ENCODE measurements at regions not wholly inside any gene's neighbourhood (a gene's known extent, or its start where the extent isn't known, plus 50 kb on each side); places are given as distances from the start of the nearest gene placed in this dataset.

DNA sequence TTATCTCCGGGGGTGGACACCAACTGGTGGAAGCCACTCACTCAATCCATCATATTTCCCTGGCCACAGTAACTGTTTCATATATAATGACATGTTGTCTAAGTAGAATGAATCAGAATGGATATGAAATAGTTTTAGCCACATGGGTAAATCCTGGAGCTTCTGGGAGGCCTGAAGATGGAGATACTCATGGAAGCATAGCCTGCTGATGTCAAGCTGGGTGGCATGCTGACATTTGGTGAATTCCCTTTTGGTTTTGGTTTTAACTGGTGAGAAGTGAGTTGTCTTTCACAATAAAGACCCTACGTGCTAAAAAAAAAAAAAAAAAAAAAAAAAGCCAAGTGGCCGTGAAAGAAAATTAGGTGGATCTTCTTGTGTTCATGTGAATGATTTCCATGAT is 105.3 kb upstream of the ITGA6 start:
- H3K36me3 ChIP-seq (replicated peaks in 1 of 2; ENCODE audit: control insufficient read depth in 2 of 2, insufficient read depth in 2 of 2, low read length in 2 of 2): no peaks in the 10 kb centered on the region
- no peak overlapping the region for H3K4me3 ChIP-seq (ENCODE audit: low read length in 2 of 2)
- no peak overlapping the region for H3K4me2 ChIP-seq (ENCODE audit: insufficient read depth, low read length, poor library complexity, severe bottlenecking)
- H4K91ac ChIP-seq (ENCODE audit: low read depth, low read length, poor library complexity): no peak overlapping the region
- no peak overlapping the region for H3K18ac ChIP-seq (ENCODE audit: low read length)
- no peak overlapping the region for H2AFZ ChIP-seq (ENCODE audit: low read length)
- H3K79me1 ChIP-seq (ENCODE audit: low read depth, low read length): no peaks in the 10 kb centered on the region
- H3K4me1 ChIP-seq (ENCODE audit: control insufficient read depth in 2 of 2, insufficient read depth in 1 of 2, low read depth in 1 of 2, low read length in 2 of 2): peaks cover 6 to 7% of the 10 kb centered on the region in 2 donors
- WGBS, 2 donors (ENCODE audit: extremely low coverage in 2 of 2, insufficient read length in 2 of 2, insufficient replicate concordance in 1 of 2): no CpG with 5 or more reads among the region's 3 CpGs
- H3K4ac ChIP-seq (ENCODE audit: low read length): no peak overlapping the region
- no peak for DNase-seq (ENCODE audit: low spot score)
- H3K9ac ChIP-seq (ENCODE audit: low read depth, low read length, poor library complexity): no peak overlapping the region
- H2BK12ac ChIP-seq (ENCODE audit: low read length): no peak overlapping the region
- no peak overlapping the region for H2BK120ac ChIP-seq (ENCODE audit: low read depth, low read length)
- H3K23ac ChIP-seq (ENCODE audit: low read depth, low read length, poor library complexity): no peak overlapping the region
- H2BK15ac ChIP-seq (ENCODE audit: low read length): no peak overlapping the region
- no peak overlapping the region for H3K14ac ChIP-seq (ENCODE audit: low read length)
- H3K27me3 ChIP-seq (ENCODE audit: control insufficient read depth in 3 of 3, insufficient read depth in 3 of 3, low read depth in 1 of 3, low read length in 3 of 3): no peaks in the 10 kb centered on the region
- H2BK5ac ChIP-seq (ENCODE audit: low read length): no peak overlapping the region
- no peaks in the 10 kb centered on the region for H3K9me3 ChIP-seq (replicated peaks in 1 of 2; ENCODE audit: control insufficient read depth in 2 of 2, insufficient read depth in 1 of 2, low read depth in 1 of 2, low read length in 2 of 2)
- H2AK5ac ChIP-seq (ENCODE audit: low read depth, low read length): no peak overlapping the region
- H4K8ac ChIP-seq (ENCODE audit: low read depth, low read length): no peak overlapping the region
- H3K27ac ChIP-seq (replicated peaks; ENCODE audit: low read length): no peak overlapping the region

DNA sequence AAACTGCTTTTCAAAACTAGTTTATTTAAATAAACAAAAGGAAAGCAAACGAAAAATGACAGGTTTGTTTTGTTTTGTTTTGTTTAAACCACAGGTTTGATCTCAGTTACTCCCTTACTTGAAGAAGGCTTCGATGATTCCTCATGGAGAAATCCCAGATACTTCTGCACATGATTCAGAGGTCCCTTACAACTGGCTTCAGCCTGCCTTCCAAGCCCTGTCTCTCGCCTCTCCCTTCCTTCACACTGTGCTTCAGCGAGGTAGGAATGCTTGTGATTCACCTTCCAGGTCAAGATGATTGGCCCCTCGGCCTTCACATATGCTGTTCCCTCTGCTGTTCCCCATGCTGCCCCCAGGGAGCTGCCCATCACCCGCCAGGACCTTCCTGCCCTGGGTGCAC is 104.1 kb upstream of the ITGA6 start:
- no CpG with 5 or more reads among the region's 6 CpGs for WGBS, 2 donors (ENCODE audit: extremely low coverage in 2 of 2, insufficient read length in 2 of 2, insufficient replicate concordance in 1 of 2)
- Histone ChIP-seq H3K36me3 (replicated peaks in 1 of 2; ENCODE audit: control insufficient read depth in 2 of 2, insufficient read depth in 2 of 2, low read length in 2 of 2) (no peaks in the 10 kb centered on the region), H2BK120ac (ENCODE audit: low read depth, low read length) (no peak overlapping the region), H3K9me3 (replicated peaks in 1 of 2; ENCODE audit: control insufficient read depth in 2 of 2, insufficient read depth in 1 of 2, low read depth in 1 of 2, low read length in 2 of 2) (no peaks in the 10 kb centered on the region), H3K4ac (ENCODE audit: low read length) (no peak overlapping the region), H2AK5ac (ENCODE audit: low read depth, low read length) (no peak overlapping the region), H3K4me2 (ENCODE audit: insufficient read depth, low read length, poor library complexity, severe bottlenecking) (no peak overlapping the region), H3K79me1 (ENCODE audit: low read depth, low read length) (no peaks in the 10 kb centered on the region), H3K18ac (ENCODE audit: low read length) (peak overlapping the region; percentile 72), H3K27me3 (ENCODE audit: control insufficient read depth in 3 of 3, insufficient read depth in 3 of 3, low read depth in 1 of 3, low read length in 3 of 3) (no peaks in the 10 kb centered on the region), H3K23ac (ENCODE audit: low read depth, low read length, poor library complexity) (no peak overlapping the region), H3K4me3 (ENCODE audit: low read length in 2 of 2) (no peak overlapping the region), H3K27ac (replicated peaks; ENCODE audit: low read length) (no peak overlapping the region), H3K14ac (ENCODE audit: low read length) (no peak overlapping the region), H2BK15ac (ENCODE audit: low read length) (no peak overlapping the region), H4K91ac (ENCODE audit: low read depth, low read length, poor library complexity) (no peak overlapping the region), H3K4me1 (ENCODE audit: control insufficient read depth in 2 of 2, insufficient read depth in 1 of 2, low read depth in 1 of 2, low read length in 2 of 2) (peaks cover 6 to 7% of the 10 kb centered on the region in 2 donors), H3K9ac (ENCODE audit: low read depth, low read length, poor library complexity) (no peak overlapping the region), H4K8ac (ENCODE audit: low read depth, low read length) (no peak overlapping the region), H2BK12ac (ENCODE audit: low read length) (no peak overlapping the region), H2BK5ac (ENCODE audit: low read length) (no peak overlapping the region), H2AFZ (ENCODE audit: low read length) (no peak overlapping the region)
- no peak for DNase-seq (ENCODE audit: low spot score)

DNA sequence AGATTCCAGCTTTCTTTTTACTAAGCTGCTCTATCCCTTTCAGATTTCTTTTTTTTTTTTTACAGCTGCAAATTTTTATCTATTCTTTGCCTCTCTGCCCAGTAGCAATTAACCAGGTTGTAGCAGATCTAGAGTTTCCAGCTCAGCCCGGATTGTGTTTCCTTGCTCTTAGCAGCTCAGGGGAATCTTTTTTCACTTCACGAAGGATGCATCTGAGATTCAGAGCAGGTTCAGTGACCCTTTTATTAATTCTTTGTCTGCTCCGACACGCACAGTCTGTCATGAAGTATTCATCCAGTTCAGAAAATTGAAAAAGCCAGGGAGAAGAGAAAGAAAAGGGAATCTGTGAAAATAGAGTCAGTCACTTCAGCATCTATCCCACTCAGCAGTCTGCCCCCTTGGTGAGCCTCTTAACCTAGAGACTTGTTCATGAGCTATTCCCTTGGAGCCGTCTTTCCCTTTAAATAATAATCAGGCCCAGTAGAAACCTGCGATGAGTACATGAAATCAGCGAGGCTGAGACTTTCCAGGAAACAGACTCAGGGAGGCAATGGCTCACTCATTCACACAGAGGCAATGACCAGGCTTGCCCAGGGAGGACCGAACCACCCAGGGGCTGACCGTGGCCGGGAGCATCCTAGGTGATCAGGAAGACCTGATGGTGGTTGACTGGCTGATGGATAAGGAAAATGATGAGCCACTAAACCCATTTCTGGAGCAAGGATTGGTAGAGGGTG is 103.4 kb upstream of the ITGA6 start:
- no peak overlapping the region for H3K9ac ChIP-seq (ENCODE audit: low read depth, low read length, poor library complexity)
- no peak overlapping the region for H3K4ac ChIP-seq (ENCODE audit: low read length)
- H4K91ac ChIP-seq (ENCODE audit: low read depth, low read length, poor library complexity): no peak overlapping the region
- H3K9me3 ChIP-seq (replicated peaks in 1 of 2; ENCODE audit: control insufficient read depth in 2 of 2, insufficient read depth in 1 of 2, low read depth in 1 of 2, low read length in 2 of 2): no peaks in the 10 kb centered on the region
- H2AK5ac ChIP-seq (ENCODE audit: low read depth, low read length): no peak overlapping the region
- no peak overlapping the region for H3K4me3 ChIP-seq (ENCODE audit: low read length in 2 of 2)
- no peaks in the 10 kb centered on the region for H3K27me3 ChIP-seq (ENCODE audit: control insufficient read depth in 3 of 3, insufficient read depth in 3 of 3, low read depth in 1 of 3, low read length in 3 of 3)
- no peak overlapping the region for H3K23ac ChIP-seq (ENCODE audit: low read depth, low read length, poor library complexity)
- H2BK5ac ChIP-seq (ENCODE audit: low read length): no peak overlapping the region
- WGBS, 2 donors (ENCODE audit: extremely low coverage in 2 of 2, insufficient read length in 2 of 2, insufficient replicate concordance in 1 of 2): no CpG with 5 or more reads among the region's 10 CpGs
- peak overlapping the region; percentile 78 for H2AFZ ChIP-seq (ENCODE audit: low read length)
- no peak for DNase-seq (ENCODE audit: low spot score)
- no peak overlapping the region for H2BK120ac ChIP-seq (ENCODE audit: low read depth, low read length)
- H2BK12ac ChIP-seq (ENCODE audit: low read length): no peak overlapping the region
- no peak overlapping the region for H3K27ac ChIP-seq (replicated peaks; ENCODE audit: low read length)
- H4K8ac ChIP-seq (ENCODE audit: low read depth, low read length): no peak overlapping the region
- no peak overlapping the region for H3K14ac ChIP-seq (ENCODE audit: low read length)
- no peak overlapping the region for H3K4me2 ChIP-seq (ENCODE audit: insufficient read depth, low read length, poor library complexity, severe bottlenecking)
- H3K4me1 ChIP-seq (ENCODE audit: control insufficient read depth in 2 of 2, insufficient read depth in 1 of 2, low read depth in 1 of 2, low read length in 2 of 2): peaks cover 6 to 7% of the 10 kb centered on the region in 2 donors
- H3K79me1 ChIP-seq (ENCODE audit: low read depth, low read length): no peaks in the 10 kb centered on the region
- H3K36me3 ChIP-seq (replicated peaks in 1 of 2; ENCODE audit: control insufficient read depth in 2 of 2, insufficient read depth in 2 of 2, low read length in 2 of 2): no peaks in the 10 kb centered on the region
- H2BK15ac ChIP-seq (ENCODE audit: low read length): no peak overlapping the region
- peak overlapping the region; percentile 73 for H3K18ac ChIP-seq (ENCODE audit: low read length)

DNA sequence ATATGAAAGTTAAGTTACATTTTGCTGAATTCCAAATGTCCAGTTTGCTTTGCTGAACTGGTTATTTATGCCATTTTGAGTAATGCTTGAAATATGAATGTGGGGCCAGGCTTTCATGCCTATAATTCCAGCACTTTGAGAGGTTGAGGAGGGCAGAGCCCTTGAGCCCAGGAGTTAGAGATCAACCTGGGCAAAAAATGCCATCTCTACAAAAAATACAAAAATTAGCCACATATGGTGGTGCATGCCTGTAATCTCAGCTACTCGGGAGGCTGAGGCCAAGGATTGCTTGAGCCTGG is 101.2 kb upstream of the ITGA6 start:
- H2AFZ ChIP-seq (ENCODE audit: low read length): no peak overlapping the region
- no peak for DNase-seq (ENCODE audit: low spot score)
- H2BK15ac ChIP-seq (ENCODE audit: low read length): no peak overlapping the region
- no peak overlapping the region for H2BK120ac ChIP-seq (ENCODE audit: low read depth, low read length)
- no peaks in the 10 kb centered on the region for H3K9me3 ChIP-seq (replicated peaks in 1 of 2; ENCODE audit: control insufficient read depth in 2 of 2, insufficient read depth in 1 of 2, low read depth in 1 of 2, low read length in 2 of 2)
- H2BK12ac ChIP-seq (ENCODE audit: low read length): no peak overlapping the region
- no peak overlapping the region for H4K8ac ChIP-seq (ENCODE audit: low read depth, low read length)
- no peaks in the 10 kb centered on the region for H3K27me3 ChIP-seq (ENCODE audit: control insufficient read depth in 3 of 3, insufficient read depth in 3 of 3, low read depth in 1 of 3, low read length in 3 of 3)
- no peak overlapping the region for H2BK5ac ChIP-seq (ENCODE audit: low read length)
- H3K23ac ChIP-seq (ENCODE audit: low read depth, low read length, poor library complexity): no peak overlapping the region
- H3K36me3 ChIP-seq (replicated peaks in 1 of 2; ENCODE audit: control insufficient read depth in 2 of 2, insufficient read depth in 2 of 2, low read length in 2 of 2): no peaks in the 10 kb centered on the region
- H3K18ac ChIP-seq (ENCODE audit: low read length): no peak overlapping the region
- H3K27ac ChIP-seq (replicated peaks; ENCODE audit: low read length): no peak overlapping the region
- no peak overlapping the region for H3K4ac ChIP-seq (ENCODE audit: low read length)
- peaks cover 6 to 7% of the 10 kb centered on the region in 2 donors for H3K4me1 ChIP-seq (ENCODE audit: control insufficient read depth in 2 of 2, insufficient read depth in 1 of 2, low read depth in 1 of 2, low read length in 2 of 2)
- H3K14ac ChIP-seq (ENCODE audit: low read length): no peak overlapping the region
- H3K79me1 ChIP-seq (ENCODE audit: low read depth, low read length): no peaks in the 10 kb centered on the region
- no peak overlapping the region for H2AK5ac ChIP-seq (ENCODE audit: low read depth, low read length)
- H4K91ac ChIP-seq (ENCODE audit: low read depth, low read length, poor library complexity): no peak overlapping the region
- no CpG with 5 or more reads among the region's 1 CpG for WGBS, 2 donors (ENCODE audit: extremely low coverage in 2 of 2, insufficient read length in 2 of 2, insufficient replicate concordance in 1 of 2)
- no peak overlapping the region for H3K4me2 ChIP-seq (ENCODE audit: insufficient read depth, low read length, poor library complexity, severe bottlenecking)
- no peak overlapping the region for H3K9ac ChIP-seq (ENCODE audit: low read depth, low read length, poor library complexity)
- H3K4me3 ChIP-seq (ENCODE audit: low read length in 2 of 2): no peak overlapping the region
